Gastrocnemius medialis (tissue), 4 donors: ENCODE measurements at regions not wholly inside any gene's neighbourhood (a gene's known extent, or its start where the extent isn't known, plus 50 kb on each side); places are given as distances from the start of the nearest gene placed in this dataset.

ENCODE experiments used
- CTCF ChIP-seq, 5 experiments: fragments of 450-650 bp in 3 of 5; fragments of 200-600 bp in 2 of 5; sonication (generic) in 2 of 5; IDR thresholded peaks in 4 of 5; conservative IDR thresholded peaks in 1 of 5; 1 replicate in 4 of 5; 2 replicates in 1 of 5; pipeline ENCODE4 v1.5.1; 2016 to 2019; ENCODE audit warnings: antibody characterized with exemption in 5 of 5, mild to moderate bottlenecking in 3 of 5, moderate library complexity in 3 of 5
- POLR2A ChIP-seq, 2 donors: fragments of 450-650 bp; IDR thresholded peaks; one replicate each; pipeline ENCODE4 v1.6.1; 2017; ENCODE audit warnings: antibody characterized with exemption in 2 of 2, mild to moderate bottlenecking in 2 of 2, moderate library complexity in 2 of 2

- TF ChIP-seq CTCF (IDR thresholded peaks at IDR 0.05 in 4 of 5, conservative IDR thresholded peaks at IDR 0.05 in 1 of 5) (no peak), POLR2A (IDR thresholded peaks at IDR 0.05) (no peak)
Observed at GRCh38 chr17:71313866-71314265, 807.0 kb upstream of the SOX9 start.
